ENCODE measurements at regions not wholly inside any gene's neighbourhood (a gene's known extent, or its start where the extent isn't known, plus 50 kb on each side); places are given as distances from the start of the nearest gene placed in this dataset.

- no peaks in the 10 kb centered on the region for H3K27me3 ChIP-seq
- no peak overlapping the region for H3K4me3 ChIP-seq
- WGBS, 2 donors: 50 to 73% methylated on average over 4 of the region's 4 CpGs
- H3K4me1 ChIP-seq: no peaks in the 10 kb centered on the region
- H3K36me3 ChIP-seq: no peaks in the 10 kb centered on the region
- ATAC-seq (ENCODE audit: low FRiP score in 2 of 2) (no peak), DNase-seq (no peak)
- no peaks in the 10 kb centered on the region for H3K9me3 ChIP-seq
- H3K27ac ChIP-seq: no peak overlapping the region
- TF ChIP-seq, protein P1, sequence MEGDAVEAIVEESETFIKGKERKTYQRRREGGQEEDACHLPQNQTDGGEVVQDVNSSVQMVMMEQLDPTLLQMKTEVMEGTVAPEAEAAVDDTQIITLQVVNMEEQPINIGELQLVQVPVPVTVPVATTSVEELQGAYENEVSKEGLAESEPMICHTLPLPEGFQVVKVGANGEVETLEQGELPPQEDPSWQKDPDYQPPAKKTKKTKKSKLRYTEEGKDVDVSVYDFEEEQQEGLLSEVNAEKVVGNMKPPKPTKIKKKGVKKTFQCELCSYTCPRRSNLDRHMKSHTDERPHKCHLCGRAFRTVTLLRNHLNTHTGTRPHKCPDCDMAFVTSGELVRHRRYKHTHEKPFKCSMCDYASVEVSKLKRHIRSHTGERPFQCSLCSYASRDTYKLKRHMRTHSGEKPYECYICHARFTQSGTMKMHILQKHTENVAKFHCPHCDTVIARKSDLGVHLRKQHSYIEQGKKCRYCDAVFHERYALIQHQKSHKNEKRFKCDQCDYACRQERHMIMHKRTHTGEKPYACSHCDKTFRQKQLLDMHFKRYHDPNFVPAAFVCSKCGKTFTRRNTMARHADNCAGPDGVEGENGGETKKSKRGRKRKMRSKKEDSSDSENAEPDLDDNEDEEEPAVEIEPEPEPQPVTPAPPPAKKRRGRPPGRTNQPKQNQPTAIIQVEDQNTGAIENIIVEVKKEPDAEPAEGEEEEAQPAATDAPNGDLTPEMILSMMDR (IDR thresholded peaks at IDR 0.05): no peak
- no peak for TF ChIP-seq EP300 (IDR thresholded peaks at IDR 0.05)
- TF ChIP-seq POLR2AphosphoS5 (IDR thresholded peaks at IDR 0.05): no peak
- no peak for TF ChIP-seq POLR2A (IDR thresholded peaks at IDR 0.05)
Observed at GRCh38 chr4:124144238-124144654, 568.3 kb downstream of the ANKRD50 start.

DNA sequence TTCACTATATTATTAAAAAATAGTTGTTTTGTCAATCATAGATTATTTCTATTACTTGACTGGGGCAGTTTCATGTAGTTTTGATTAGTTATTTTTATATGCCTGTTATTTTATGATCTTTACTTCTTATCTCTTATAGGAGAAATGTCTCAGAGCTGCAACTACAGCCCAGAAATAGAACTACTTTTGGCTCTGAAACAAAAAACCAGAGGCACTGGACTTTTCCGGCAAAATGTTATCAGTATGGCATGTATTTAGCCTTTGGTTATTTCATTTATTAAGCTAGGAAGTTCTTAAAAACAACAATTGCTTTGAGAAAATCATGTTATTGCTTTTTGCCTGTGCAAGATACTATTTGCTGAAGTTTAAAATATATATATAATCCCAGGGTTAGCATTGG is 566.5 kb downstream of the ANKRD50 start:
- Histone ChIP-seq H3K9me3 (no peaks in the 10 kb centered on the region), H3K4me3 (no peak overlapping the region), H3K27ac (no peak overlapping the region), H3K4me1 (no peaks in the 10 kb centered on the region), H3K36me3 (no peaks in the 10 kb centered on the region), H3K27me3 (no peaks in the 10 kb centered on the region)
- TF ChIP-seq POLR2A (IDR thresholded peaks at IDR 0.05): no peak
- TF ChIP-seq POLR2AphosphoS5 (IDR thresholded peaks at IDR 0.05): no peak
- TF ChIP-seq EP300 (IDR thresholded peaks at IDR 0.05): no peak
- TF ChIP-seq, protein P1 (IDR thresholded peaks at IDR 0.05): no peak
- no peak for DNase-seq
- ATAC-seq (ENCODE audit: low FRiP score in 2 of 2): no peak
- WGBS, 2 donors: 58 to 67% methylated on average over 1 of the region's 1 CpG

GRCh38 chr4:124151031-124151430 is 561.5 kb downstream of the ANKRD50 start:
- WGBS, 2 donors: 83 to 90% methylated on average over 2 of the region's 2 CpGs
- no peak for ATAC-seq (ENCODE audit: low FRiP score in 2 of 2)

DNA sequence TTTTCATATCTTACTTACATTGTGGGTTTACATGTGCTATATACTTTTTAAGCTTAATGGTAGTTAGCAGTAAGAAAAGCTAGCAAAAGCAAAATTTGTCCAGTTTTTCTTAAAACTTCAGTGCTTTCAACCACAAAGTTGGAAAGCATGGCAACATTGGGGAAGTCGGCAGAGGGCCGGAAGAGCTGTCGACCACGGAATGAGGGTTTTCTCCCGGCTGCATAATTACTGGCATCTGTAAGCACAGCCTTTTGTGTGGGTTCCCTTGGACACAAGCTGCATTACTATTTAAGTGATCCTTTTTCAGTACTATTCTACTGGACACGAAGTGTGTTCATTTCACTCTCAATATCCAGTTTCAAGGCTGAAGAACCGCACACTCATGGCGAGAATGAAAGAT is 560.4 kb downstream of the ANKRD50 start:
- H3K9me3 ChIP-seq: no peaks in the 10 kb centered on the region
- no peaks in the 10 kb centered on the region for H3K4me1 ChIP-seq
- no peaks in the 10 kb centered on the region for H3K36me3 ChIP-seq
- no peaks in the 10 kb centered on the region for H3K27me3 ChIP-seq
- TF ChIP-seq, protein P1 (IDR thresholded peaks at IDR 0.05): no peak
- no peak overlapping the region for H3K4me3 ChIP-seq
- H3K27ac ChIP-seq: no peak overlapping the region
- 58 to 79% methylated on average over 8 of the region's 8 CpGs for WGBS, 2 donors
- DNase-seq (no peak), ATAC-seq (ENCODE audit: low FRiP score in 2 of 2) (no peak)

More at GRCh38 chr4:124151031-124151430, 561.5 kb downstream of the ANKRD50 start:
- no peaks in the 10 kb centered on the region for H3K4me1 ChIP-seq
- H3K9me3 ChIP-seq: no peaks in the 10 kb centered on the region
- TF ChIP-seq POLR2A (IDR thresholded peaks at IDR 0.05): no peak
- TF ChIP-seq, protein P1 (IDR thresholded peaks at IDR 0.05): no peak
- TF ChIP-seq EP300 (IDR thresholded peaks at IDR 0.05): no peak
- no peak for TF ChIP-seq POLR2AphosphoS5 (IDR thresholded peaks at IDR 0.05)
- H3K27ac ChIP-seq: no peak overlapping the region
- H3K36me3 ChIP-seq: no peaks in the 10 kb centered on the region
- H3K27me3 ChIP-seq: no peaks in the 10 kb centered on the region
- no peak overlapping the region for H3K4me3 ChIP-seq
- no peak for DNase-seq

- H3K27ac ChIP-seq: no peak overlapping the region
- H3K9me3 ChIP-seq: no peaks in the 10 kb centered on the region
- no peak overlapping the region for H3K4me3 ChIP-seq
- no peaks in the 10 kb centered on the region for H3K4me1 ChIP-seq
- H3K36me3 ChIP-seq: no peaks in the 10 kb centered on the region
- no peaks in the 10 kb centered on the region for H3K27me3 ChIP-seq
- TF ChIP-seq POLR2A (IDR thresholded peaks at IDR 0.05): no peak
- TF ChIP-seq, protein P1 (IDR thresholded peaks at IDR 0.05): no peak
- TF ChIP-seq POLR2AphosphoS5 (IDR thresholded peaks at IDR 0.05): no peak
- no peak for TF ChIP-seq EP300 (IDR thresholded peaks at IDR 0.05)
- WGBS, 2 donors: 55 to 85% methylated on average over 1 of the region's 1 CpG
- no peak for DNase-seq
- ATAC-seq (ENCODE audit: low FRiP score in 2 of 2): no peak
Observed at GRCh38 chr4:124155239-124155638, 557.3 kb downstream of the ANKRD50 start.

Data from upper lobe of left lung (tissue), 6 donors.